Mucosa of descending colon (tissue), 3 donors: ENCODE measurements at regions not wholly inside any gene's neighbourhood (a gene's known extent, or its start where the extent isn't known, plus 50 kb on each side); places are given as distances from the start of the nearest gene placed in this dataset.
A peak's percentile ranks its signal among the peaks of the same experiment; 100 is the strongest.

ENCODE experiments used
- ATAC-seq: fragments of 200-7000 bp; cut with Tn5 transposase; one replicate; pipeline ENCODE4 v1.9.1; 2020; ENCODE audit warnings: mild to moderate bottlenecking, moderate library complexity
- DNase-seq, 3 donors: peaks; one replicate each; pipeline ENCODE4 v3.0.0-alpha.2; 2020
- H3K36me3 ChIP-seq: fragments of 200-600 bp; one replicate; pipeline ENCODE4 v1.8.0; 2021; ENCODE audit warnings: low read depth, mild to moderate bottlenecking
- H3K4me1 ChIP-seq: fragments of 200-600 bp; one replicate; pipeline ENCODE4 v1.8.0; 2021; ENCODE audit warnings: low read depth, mild to moderate bottlenecking
- H3K4me3 ChIP-seq: fragments of 200-600 bp; one replicate; pipeline ENCODE4 v1.8.0; 2021; ENCODE audit warnings: mild to moderate bottlenecking
- H3K9me3 ChIP-seq: fragments of 200-600 bp; one replicate; pipeline ENCODE4 v1.8.0; 2021; ENCODE audit warnings: mild to moderate bottlenecking
- CTCF ChIP-seq: fragments of 200-600 bp; IDR thresholded peaks from one replicate; pipeline ENCODE4 v1.8.0; 2022; ENCODE audit warnings: antibody characterized with exemption, mild to moderate bottlenecking
- intact Hi-C, 2 donors: fragments of 100-400 bp; cut with DNase I in 1 of 2; cut with micrococcal nuclease in 1 of 2; formaldehyde crosslinking; loops; one replicate each; pipeline versions ENCODE4 v1.11.0 to v1.11.1; 2022; cut with DNase I, micrococcal nuclease
- donor health status: DM: no; HTN: no; CAD: no; lungs with moderate emphysema.
- donor health status: DM: no; HTN: no; CAD: no.
- donor health status: DM: no; HTN: yes; CAD: no.

GRCh38 chr14:89628521-89628920 is 211.5 kb upstream of the FOXN3 start:
- no peak for ATAC-seq
- H3K4me3 ChIP-seq: no peak overlapping the region

GRCh38 chr14:89626233-89626806 is 209.3 kb upstream of the FOXN3 start:
- no peaks in the 10 kb centered on the region for H3K36me3 ChIP-seq
- ATAC-seq (no peak), DNase-seq (no peak)
- H3K4me3 ChIP-seq: no peak overlapping the region
- H3K4me1 ChIP-seq: peaks cover 5% of the 10 kb centered on the region
- TF ChIP-seq CTCF: no peak
- intact Hi-C loops: no loop called here
- no peaks in the 10 kb centered on the region for H3K9me3 ChIP-seq

More at GRCh38 chr14:89628521-89628920, 211.5 kb upstream of the FOXN3 start:
- Histone ChIP-seq H3K4me1 (peaks cover 5% of the 10 kb centered on the region), H3K9me3 (no peaks in the 10 kb centered on the region), H3K36me3 (no peaks in the 10 kb centered on the region)
- intact Hi-C loops: no loop called here
- TF ChIP-seq CTCF: no peak
- no peak for DNase-seq

- intact Hi-C loops: no loop called here
- ATAC-seq (no peak), DNase-seq (no peak)
- no peak for TF ChIP-seq CTCF
- Histone ChIP-seq H3K4me3 (no peak overlapping the region), H3K4me1 (peaks cover 5% of the 10 kb centered on the region), H3K36me3 (no peaks in the 10 kb centered on the region), H3K9me3 (no peaks in the 10 kb centered on the region)
These were observed 208.7 kb upstream of the FOXN3 start for GRCh38 chr14:89625731-89626232.

GRCh38 chr14:89625244-89625713 is 208.2 kb upstream of the FOXN3 start:
- H3K9me3 ChIP-seq: no peaks in the 10 kb centered on the region
- TF ChIP-seq CTCF: no peak
- peak; percentile 19 for ATAC-seq
- no peaks in the 10 kb centered on the region for H3K36me3 ChIP-seq
- peaks cover 5% of the 10 kb centered on the region for H3K4me1 ChIP-seq
- no peak for DNase-seq
- intact Hi-C loops: no loop called here
- no peak overlapping the region for H3K4me3 ChIP-seq

- peak; percentile 29 for ATAC-seq
- no peak for TF ChIP-seq CTCF
- intact Hi-C loops: no loop called here
- Histone ChIP-seq H3K36me3 (no peaks in the 10 kb centered on the region), H3K4me1 (peaks cover 5% of the 10 kb centered on the region), H3K4me3 (no peak overlapping the region), H3K9me3 (no peaks in the 10 kb centered on the region)
- no peak for DNase-seq
These were observed 207.6 kb upstream of the FOXN3 start for GRCh38 chr14:89624500-89625156.
